Upper lobe of right lung (tissue), 1 donor: ENCODE measurements at regions not wholly inside any gene's neighbourhood (a gene's known extent, or its start where the extent isn't known, plus 50 kb on each side); places are given as distances from the start of the nearest gene placed in this dataset.
"Not testable (repeated sequence)": the region's sequence is repeated elsewhere in the genome, so short reads cannot be mapped to it uniquely, and the experiment has no call there.

ENCODE experiments used
- ATAC-seq: fragments of 200-7000 bp; cut with Tn5 transposase; one replicate; pipeline ENCODE4 v1.9.1; 2020; ENCODE audit warnings: mild to moderate bottlenecking, moderate library complexity
- DNase-seq: peaks from one replicate; pipeline ENCODE4 v3.0.0-alpha.2; 2020
- H3K27ac ChIP-seq: fragments of 200-600 bp; one replicate; pipeline ENCODE4 v1.8.0; 2022
- H3K27me3 ChIP-seq: fragments of 200-600 bp; one replicate; pipeline ENCODE4 v1.8.0; 2022; ENCODE audit warnings: mild to moderate bottlenecking
- H3K36me3 ChIP-seq: fragments of 200-600 bp; one replicate; pipeline ENCODE4 v1.8.0; 2022
- H3K4me1 ChIP-seq: fragments of 200-600 bp; one replicate; pipeline ENCODE4 v1.8.0; 2022
- H3K4me3 ChIP-seq: fragments of 200-600 bp; one replicate; pipeline ENCODE4 v1.8.0; 2022; ENCODE audit warnings: mild to moderate bottlenecking
- H3K9me3 ChIP-seq: fragments of 200-600 bp; one replicate; pipeline ENCODE4 v1.8.0; 2022
- CTCF ChIP-seq: fragments of 200-600 bp; IDR thresholded peaks from one replicate; pipeline ENCODE4 v1.8.0; 2022; ENCODE audit warnings: antibody characterized with exemption
- intact Hi-C: fragments of 100-400 bp; cut with DNase I; formaldehyde crosslinking; loops from one replicate; pipeline ENCODE4 v1.11.0; 2022
- donor health status: DM: no; HTN: yes; CAD: no; lungs with severe emphysema.

- no peak overlapping the region for H3K4me3 ChIP-seq
Measured at GRCh38 chr2:62393293-62393692, 112.7 kb downstream of the TMEM17 start.

GRCh38 chr2:62391696-62392095 is 114.3 kb downstream of the TMEM17 start:
- no peak for DNase-seq
- Histone ChIP-seq H3K4me3 (no peak overlapping the region), H3K27ac (no peak overlapping the region), H3K27me3 (no peaks in the 10 kb centered on the region), H3K36me3 (no peaks in the 10 kb centered on the region), H3K9me3 (no peaks in the 10 kb centered on the region), H3K4me1 (no peaks in the 10 kb centered on the region)
- no peak for TF ChIP-seq CTCF
- ATAC-seq = no peak
- intact Hi-C loops = no loop called here

More at GRCh38 chr2:62393293-62393692, 112.7 kb downstream of the TMEM17 start:
- Histone ChIP-seq H3K27me3 (no peaks in the 10 kb centered on the region), H3K36me3 (no peaks in the 10 kb centered on the region), H3K4me1 (no peaks in the 10 kb centered on the region), H3K27ac (no peak overlapping the region), H3K9me3 (no peaks in the 10 kb centered on the region)
- intact Hi-C loops = no loop called here
- ATAC-seq (no peak), DNase-seq (no peak)
- TF ChIP-seq CTCF = no peak

- H3K36me3 ChIP-seq, ATAC-seq, H3K27me3 ChIP-seq, H3K4me1 ChIP-seq, H3K9me3 ChIP-seq, intact Hi-C loops, H3K4me3 ChIP-seq, H3K27ac ChIP-seq, DNase-seq: not testable (repeated sequence)
Measured at GRCh38 chr2:62386378-62386777, 119.6 kb downstream of the TMEM17 start.

GRCh38 chr2:62383846-62384245 is 122.1 kb downstream of the TMEM17 start:
- Histone ChIP-seq H3K4me1 (no peaks in the 10 kb centered on the region), H3K36me3 (no peaks in the 10 kb centered on the region), H3K4me3 (no peak overlapping the region), H3K27me3 (no peaks in the 10 kb centered on the region), H3K27ac (no peak overlapping the region), H3K9me3 (no peaks in the 10 kb centered on the region)
- ATAC-seq = no peak
- TF ChIP-seq CTCF = no peak
- intact Hi-C loops = no loop called here
- no peak for DNase-seq

- H3K9me3 ChIP-seq = no peaks in the 10 kb centered on the region
- no peak for TF ChIP-seq CTCF
- no peak overlapping the region for H3K27ac ChIP-seq
- no peak overlapping the region for H3K4me3 ChIP-seq
- H3K36me3 ChIP-seq = no peaks in the 10 kb centered on the region
- no peaks in the 10 kb centered on the region for H3K4me1 ChIP-seq
- no peak for DNase-seq
- no peaks in the 10 kb centered on the region for H3K27me3 ChIP-seq
- intact Hi-C loops = no loop called here
- ATAC-seq = peak; percentile 41
Measured at GRCh38 chr2:62382757-62383156, 123.2 kb downstream of the TMEM17 start.

- intact Hi-C loops = no loop called here
- Histone ChIP-seq H3K27me3 (no peaks in the 10 kb centered on the region), H3K27ac (no peak overlapping the region), H3K4me3 (no peak overlapping the region), H3K36me3 (no peaks in the 10 kb centered on the region), H3K4me1 (no peaks in the 10 kb centered on the region), H3K9me3 (no peaks in the 10 kb centered on the region)
- no peak for ATAC-seq
- no peak for DNase-seq
- TF ChIP-seq CTCF = no peak
Measured at GRCh38 chr2:62382122-62382521, 123.9 kb downstream of the TMEM17 start.
